ENCODE measurements at regions not wholly inside any gene's neighbourhood (a gene's known extent, or its start where the extent isn't known, plus 50 kb on each side); places are given as distances from the start of the nearest gene placed in this dataset.
A peak's percentile ranks its signal among the peaks of the same experiment; 100 is the strongest.
"Not testable (repeated sequence)": the region's sequence is repeated elsewhere in the genome, so short reads cannot be mapped to it uniquely, and the experiment has no call there.

DNA sequence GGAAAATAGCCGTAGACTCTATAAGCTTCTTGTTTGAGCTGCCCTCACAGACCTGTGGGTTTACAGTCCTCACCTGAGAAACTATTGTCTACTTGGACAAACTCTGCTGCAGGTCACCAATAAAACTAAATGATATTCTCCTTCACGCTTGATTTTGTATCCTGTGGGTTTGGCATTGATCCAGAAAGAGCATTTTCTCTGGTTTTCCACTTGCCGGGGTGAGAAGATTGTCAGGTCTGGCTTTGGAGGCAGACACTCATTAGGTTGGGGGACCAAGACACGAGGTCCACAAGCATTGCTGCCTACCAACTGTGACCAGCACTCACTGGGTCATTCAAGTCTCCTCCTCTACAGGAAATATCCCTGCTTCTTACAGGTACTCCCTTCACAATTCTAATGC is 68.5 kb downstream of the CDC14C start:
- DNase-seq, result no peak

DNA sequence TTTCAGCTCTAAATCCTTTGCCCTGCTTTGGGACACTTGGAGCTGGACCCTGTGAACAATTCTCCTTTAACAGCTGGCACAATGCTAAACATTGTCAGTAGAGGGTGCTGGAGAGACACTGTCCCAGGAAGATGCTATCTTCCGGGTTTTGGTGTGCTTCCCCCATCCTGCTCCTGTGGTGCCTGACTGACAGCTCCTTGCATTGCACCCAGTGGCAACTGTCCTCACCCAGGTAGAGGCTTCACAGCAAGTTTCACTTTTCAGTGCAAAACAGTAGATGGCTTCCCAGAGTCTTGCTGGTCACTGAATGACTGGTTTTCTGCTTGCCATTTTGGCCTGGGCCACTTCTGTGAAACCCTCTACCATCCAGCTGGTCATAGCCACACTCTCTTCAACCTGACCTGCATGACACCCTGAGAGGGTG is 77.3 kb downstream of the CDC14C start:
- peak in 1 of 2 experiments; percentile 52 for DNase-seq

DNA sequence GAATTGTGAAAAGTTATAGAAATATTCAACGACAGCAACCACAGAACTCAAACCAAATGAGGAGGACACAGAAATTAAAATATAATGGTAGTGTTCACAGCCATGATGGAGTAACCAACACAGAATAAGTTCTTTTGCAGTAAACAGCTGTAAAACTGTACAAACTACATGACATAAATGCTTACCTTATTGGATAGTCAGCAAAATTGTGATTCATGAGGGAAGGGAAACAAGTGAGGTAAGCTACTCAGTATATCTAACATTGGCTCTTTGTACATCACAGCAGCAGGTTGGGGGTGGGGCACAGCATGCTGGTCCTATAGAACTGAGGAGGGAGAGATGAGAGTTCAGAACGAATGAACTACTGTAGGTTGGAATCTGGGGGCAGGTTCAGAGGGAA is 86.4 kb downstream of the CDC14C start:
- no peak for DNase-seq

DNA sequence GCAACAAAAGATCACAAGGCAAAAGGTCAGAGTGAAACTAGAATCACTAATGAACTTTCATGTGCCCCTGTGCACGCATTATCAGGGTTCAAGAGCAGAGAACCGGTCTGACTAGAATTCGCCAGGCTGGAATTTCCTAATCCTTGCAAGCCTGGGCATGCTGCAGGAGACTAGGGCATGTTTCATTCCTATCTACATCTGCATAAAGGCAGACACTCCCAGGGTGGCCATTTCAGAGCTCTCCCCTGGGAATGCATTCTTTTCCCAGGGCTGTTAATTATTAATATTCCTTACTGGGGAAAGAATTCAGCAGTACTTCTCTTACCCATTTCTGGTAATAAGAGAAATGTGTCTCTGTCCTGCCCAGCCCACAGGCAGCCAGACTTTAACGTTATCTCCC is 90.5 kb downstream of the CDC14C start:
- DNase-seq, result peak in 1 of 2 experiments; percentile 33

DNA sequence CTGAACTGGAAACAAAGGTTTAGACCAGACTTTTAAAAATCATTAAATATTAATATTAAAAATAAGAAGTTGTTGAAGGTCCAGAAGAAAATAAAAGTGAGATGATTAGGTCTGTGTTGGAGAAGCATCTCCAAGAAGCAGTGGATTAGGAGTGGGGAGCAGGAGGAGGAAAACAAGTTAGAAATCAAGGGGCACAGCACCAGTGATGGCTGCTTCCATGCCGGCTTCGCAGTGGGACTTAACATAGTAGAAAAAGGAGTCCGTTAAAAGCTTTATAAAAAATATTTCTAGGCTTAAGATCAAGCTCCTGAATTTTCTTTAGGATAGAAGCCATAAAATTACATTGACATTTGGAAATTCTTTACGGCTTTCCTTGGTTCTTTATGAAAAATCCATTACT is 95.8 kb downstream of the CDC14C start:
- DNase-seq, result no peak

DNA sequence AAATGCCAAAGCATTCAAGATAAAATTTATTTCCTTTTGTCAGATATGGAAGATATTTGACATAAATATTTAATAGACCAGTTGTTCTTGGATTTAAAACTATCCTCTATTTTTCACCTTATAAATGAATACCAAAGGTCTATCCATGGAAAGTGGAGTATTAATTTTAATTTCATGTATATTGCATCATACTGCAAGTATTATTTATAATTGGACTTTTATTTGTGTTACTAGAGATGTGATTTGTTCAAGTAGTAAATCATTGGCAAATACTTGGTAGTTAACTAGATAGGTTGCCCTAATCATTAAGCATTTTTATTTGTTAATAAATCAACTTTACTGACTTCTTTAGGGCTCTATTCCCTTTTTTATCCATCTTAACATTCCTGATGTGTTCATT is 98.1 kb downstream of the CDC14C start:
- DNase-seq, result no peak

DNA sequence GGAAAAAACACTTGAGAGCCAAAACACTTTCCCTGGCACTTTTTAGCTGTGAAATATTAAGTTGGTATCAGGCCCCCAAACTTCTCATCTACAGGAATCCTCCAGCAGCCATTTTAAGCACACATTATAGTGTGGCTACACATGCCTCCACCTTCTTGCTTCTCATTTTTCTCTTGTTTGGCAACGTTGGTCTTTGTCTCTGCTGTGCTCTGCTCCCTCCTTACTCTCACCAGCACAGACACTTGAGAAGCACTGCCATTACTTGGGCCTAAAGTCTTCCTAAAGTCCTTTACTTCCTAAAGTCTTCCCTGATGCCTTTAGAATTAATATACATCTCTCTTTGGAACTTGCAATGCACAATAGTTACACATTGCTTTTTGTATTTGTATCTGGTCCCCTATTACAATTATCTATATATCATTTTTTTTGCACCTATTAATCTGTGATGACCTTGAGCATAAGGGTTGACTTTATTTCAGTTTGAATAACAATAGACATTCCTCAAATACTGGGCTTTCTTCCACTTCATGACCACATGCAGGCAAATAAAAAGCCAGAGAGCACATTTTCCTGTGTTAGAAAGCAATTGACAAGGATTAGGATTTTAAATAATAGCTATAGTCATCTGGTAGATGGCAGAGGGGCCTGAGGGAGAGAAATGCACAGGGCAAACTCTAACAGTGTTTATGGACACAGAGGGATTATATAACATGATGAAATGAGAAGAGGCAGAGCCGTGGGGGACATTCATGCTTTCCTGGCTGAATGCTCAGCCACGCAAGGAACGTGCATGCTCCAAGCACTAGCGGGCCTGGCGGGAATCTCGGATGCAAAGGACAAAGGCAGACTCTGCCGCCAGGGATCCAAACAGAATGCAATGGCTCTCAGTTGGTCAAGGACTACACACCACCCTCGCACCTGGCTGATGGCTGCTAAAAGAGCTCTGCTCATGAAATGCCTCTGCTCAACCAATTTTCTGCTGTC is 99.3 kb downstream of the CDC14C start:
- no peak for DNase-seq

DNA sequence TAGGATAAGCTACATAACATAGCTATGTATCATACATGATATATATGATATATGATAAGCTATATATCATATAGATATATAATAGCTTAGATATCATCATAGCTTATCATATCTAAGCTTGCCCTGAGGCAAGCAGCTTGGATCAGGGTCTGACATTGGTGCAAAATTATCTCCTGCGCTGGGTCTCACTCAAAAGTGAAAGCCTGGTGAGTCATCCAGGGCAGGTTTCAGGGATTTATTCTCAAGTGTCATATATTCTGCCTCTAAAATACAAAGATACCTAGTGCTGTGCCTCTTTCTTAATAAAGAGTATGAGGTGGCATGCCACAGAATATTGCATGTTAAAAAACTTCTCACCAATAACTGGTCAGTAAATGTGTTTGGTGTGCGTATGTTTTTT is 105.9 kb downstream of the CDC14C start:
- no peak for DNase-seq

DNA sequence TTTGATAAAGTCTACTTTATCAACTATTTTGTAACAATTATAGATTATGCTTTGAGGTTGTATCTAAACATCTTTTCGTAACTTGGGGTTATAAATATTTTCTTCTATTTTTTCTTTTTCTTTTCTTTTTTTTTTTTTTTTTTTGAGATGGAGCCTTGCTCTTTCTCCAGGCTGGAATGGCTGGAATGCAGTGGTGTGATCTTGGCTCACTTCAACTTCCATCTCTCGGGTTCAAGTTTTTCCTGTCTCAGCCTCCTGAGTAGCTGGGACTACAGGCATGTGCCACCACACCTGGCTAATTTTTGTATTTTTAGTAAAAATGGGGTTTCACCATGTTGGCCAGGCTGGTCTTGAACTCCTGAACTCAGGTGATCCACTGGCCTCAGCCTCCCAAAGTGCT is 108.8 kb downstream of the CDC14C start:
- DNase-seq, result not testable (repeated sequence)

DNA sequence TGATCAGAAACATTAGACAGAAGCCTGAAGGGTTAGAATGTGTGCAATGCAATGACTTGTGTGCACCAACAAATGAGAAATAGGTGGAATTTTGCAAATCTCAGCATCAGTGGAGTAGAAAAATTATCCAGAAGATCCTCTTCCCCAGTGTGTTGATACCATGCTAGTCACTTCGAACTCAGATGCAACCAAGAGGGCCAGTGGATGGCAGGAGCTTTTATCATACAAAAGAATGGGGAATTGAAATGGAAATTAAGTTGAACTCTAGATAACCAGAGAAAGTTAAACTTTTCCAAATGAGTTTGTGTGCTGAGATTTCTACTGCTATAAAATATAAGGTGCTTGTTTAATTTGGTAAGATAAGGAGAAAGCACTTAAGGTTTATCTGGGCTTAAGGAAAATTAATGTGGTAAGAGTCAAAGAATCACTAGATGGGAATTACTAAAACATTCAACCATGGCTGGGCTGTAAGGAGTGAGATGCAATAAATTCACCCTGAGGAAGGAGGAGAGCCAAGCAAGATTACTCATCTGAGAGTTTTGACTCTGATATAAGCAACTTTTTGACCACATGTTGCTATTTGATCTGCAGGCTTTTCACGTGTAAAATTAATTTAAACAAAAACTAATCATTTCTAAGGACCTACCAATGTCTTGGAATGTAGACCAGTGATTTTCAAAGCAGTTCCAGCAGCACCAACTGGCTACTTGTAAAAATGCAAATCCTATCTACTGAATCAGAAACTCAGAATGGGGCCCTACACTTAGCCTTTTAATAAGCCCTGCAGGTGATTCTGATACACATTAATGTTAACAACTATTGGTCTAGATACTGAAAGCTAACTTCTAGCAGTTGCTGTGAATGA is 113.2 kb downstream of the CDC14C start:
- DNase-seq, result no peak

DNA sequence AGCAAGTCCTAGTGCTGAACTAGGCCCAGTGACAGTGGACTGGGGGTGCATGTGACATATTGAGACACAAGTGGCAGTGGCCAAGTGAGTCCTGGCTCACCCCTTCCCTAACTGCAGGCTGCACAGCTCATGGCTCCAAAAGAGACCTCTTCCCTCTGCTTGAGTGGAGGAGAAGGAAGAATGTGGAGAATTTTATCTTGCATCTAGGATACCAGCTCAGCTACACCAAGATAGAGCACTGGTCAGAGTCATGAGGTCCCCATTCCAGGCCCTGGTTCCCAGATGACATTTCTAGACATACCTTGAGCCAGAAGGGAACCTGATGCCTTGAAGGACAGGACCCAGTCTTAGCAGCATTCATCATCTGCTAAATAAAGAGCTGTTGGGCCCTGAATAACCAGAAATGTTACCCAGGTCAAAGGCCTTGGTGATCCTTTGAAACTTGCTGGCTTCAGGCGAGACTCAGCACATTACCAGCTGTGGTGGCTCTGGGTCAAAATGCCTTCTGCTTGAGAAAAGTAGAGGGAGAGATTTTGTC is 114.5 kb downstream of the CDC14C start:
- DNase-seq, result no peak

DNA sequence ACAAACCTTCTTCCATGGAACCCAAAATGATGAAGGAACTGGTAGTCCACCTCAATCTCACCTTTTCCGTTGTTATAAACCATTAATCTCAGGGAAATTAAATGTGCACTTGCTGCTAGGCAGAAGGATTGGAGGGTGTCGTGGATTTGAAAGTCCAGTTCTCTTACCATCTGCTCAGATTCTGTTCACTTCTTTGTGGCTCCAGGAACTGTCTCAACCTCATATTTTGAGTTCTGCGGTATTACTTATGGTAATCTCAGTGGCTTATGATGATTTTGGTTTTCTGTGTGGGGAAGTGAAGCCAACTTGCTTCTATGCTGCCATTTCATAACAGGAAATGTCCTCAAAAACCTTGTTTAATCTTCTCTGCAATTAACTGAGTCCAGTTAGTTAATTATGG is 136.4 kb downstream of the CDC14C start:
- no peak for DNase-seq

DNA sequence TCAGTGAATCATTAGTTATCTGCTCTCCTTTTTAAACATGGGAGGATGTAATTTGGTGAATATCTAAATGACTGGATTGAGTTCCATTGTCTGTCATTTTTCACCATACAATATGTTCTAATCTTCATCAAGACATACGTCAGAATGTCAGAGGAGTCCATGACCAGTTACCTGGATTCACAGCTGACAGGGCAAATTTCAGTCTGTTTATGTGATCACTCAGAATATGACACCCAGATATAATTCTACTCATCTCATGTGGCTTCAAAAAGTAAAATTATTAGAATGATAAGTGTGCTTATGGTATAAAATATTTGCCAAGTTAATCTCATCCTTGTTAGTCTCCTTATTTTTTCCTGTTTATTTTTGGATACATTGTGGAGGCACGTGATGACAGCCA is 150.2 kb downstream of the CDC14C start:
- DNase-seq, result no peak

DNA sequence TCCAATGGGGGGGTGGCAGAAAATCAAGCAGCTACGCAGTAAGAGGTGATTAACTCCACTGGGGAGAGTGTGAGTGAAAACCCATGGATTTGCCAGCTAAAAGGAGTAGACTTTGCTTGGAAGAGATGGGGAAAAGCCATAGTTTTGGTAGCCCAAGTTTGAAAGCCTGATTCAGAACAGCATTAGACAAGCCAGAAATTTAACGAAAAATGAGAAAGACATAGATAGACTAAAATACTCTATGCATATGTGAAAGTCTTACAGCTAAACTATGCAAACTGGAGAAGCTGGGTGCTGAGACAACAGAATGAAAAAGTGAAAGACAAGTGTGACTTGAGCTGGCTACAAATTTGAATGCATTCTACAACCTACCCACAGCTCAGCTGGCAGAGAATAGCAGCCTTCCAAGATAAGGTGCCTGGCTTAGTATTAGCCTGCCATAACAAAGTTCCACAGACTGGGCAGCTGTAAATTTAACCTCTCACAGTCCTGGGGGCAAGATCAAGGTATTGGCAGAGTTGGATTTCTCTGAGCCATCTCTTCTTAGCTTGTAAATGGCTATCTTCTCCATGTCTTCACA is 156.6 kb downstream of the CDC14C start:
- DNase-seq, result no peak

DNA sequence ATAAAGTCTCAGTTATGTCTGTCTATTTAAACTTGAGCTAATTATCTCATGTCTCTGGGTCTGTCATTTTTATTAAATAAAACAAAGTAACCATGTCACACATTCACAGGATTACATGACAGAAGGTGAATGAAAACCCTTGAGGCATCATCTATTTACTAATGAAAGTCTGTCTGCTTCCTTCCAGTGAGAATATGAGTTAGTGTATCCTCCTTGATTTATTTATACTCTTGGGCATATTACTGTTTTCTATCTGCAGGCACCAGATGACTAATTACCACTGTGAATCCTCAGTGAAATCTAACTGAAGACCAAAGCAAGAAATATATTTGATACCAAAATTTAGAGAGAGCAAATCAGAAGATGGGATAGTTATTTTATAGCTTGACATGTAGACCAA is 163.7 kb downstream of the CDC14C start:
- no peak for DNase-seq

DNA sequence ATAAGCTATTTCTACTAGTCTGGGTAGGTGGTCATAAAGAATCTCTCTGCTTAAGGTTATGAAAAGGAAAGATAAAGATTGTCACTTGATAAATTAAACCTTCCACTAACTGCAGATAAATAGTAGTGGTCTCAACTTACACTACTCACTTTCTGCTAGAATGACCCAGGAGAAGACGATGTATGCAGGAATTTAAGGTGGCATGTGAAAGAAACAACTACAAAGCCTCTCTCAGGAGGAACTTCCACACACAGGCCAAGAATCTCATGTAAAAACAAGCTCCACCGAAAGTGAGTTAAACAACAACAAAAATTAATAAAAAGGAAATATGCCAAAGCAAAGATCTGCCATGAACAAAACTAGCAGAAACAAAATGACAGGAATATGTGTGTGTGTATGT is 165.4 kb downstream of the CDC14C start:
- DNase-seq, result no peak

DNA sequence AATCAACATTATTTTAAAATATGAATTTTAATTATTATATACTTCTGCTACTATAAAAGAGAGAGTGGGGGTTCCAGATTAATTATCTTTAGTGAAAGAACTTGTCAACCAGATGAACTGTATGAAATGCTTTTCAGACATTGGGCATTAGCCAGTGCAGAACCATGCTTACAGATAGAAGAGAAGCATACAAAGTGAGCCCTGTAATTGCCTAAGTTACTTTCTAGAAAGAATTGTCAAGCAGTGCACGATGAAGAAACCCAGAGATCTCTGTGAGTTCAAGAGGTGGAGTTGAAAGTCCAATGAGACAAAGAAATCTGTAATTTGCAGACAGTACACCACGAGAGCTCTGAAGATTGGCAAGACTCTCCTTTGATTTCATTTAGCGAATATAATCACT is 166.7 kb downstream of the CDC14C start:
- no peak for DNase-seq

DNA sequence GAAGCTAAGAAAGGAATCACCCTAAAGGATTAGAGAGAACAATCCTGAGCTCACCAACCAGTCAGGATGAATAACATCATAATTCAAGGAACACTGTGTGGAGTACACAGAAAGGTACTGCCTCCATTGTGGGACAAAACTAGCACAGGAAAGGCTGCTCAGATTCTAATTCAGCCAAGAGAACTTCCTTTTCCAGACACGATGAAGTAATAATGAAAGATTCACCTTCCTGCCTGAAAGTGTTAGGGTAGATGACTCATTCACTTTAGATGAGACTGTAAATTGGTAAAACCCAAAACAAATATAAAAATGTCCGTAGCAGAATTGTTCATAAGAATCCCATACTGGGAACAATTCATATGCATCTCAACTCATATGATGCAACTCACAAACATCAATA is 167.2 kb downstream of the CDC14C start:
- DNase-seq, result no peak

DNA sequence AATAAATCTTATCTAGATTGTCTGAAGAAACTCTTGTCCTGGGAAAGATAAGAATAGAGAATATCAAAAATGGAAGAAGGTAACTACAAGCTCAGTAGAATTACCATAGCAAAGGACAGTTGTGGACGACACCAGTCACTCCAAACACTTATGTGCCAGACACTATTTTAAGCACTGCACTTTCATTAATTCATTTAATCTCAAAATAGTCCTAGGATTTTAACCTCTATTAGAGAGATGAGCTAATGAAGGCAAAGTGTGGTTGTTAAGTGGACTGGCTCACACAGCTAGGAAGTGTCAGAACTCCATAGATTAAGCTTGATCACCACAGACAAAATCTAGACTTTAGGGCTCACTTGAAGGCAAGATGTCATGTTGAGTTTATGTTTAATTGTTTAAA is 168.9 kb downstream of the CDC14C start:
- no peak for DNase-seq

DNA sequence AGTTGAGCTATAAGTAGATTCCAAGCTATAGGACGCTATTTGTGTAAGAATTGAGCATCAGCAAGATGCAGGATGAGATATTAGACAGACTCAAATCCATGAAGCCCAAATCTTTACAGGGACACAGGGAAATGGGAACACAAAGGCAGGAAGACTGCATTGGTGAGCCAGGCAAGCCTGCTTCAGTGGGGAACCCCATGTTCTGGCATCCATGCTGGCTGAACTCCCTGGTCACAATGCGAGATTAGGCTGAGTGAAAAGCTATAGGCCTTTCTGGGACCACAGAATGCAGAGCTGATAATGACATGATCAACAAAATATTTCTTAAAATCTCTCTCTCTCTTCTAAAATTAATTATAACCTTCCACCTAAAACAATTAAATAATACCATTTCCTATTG is 170.5 kb downstream of the CDC14C start:
- no peak for DNase-seq

DNA sequence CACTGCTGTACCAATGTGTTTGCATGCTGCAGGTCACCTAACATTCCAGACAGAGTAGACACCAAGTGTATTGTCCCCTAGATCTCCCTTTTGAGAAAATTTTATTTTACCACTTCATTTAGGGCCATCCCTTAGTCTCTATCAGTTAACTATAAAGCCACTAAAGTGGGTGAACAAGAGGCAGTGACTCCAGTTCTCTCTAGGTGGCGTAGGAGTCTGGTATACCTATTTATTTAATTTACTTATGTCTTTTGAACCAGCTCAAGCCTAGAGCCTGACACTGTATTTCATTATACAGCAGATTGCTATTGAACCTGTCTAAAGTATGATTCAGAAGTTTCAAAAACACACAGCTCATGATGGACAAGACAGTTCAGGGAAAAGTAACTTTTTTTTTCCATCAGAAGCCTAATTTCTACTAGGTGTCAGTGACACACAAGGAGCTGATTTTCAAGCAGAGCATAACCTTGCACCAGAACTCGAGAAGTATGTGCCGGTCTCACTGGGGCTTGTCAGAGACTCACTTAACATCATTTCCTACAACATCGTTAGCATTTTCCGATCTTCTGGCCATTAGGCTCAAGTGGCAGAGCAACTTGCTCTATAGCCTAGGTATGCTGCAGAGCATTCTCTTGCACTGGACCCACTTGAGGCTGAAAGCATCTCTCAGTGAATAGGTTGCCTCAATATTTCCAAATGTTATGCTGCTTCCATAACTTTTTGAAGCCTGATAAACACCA is 175.4 kb downstream of the CDC14C start:
- DNase-seq, result peak; percentile 0 to 4

Data from NCI-H526 (cell line).